H1 (cell line): ENCODE measurements at regions not wholly inside any gene's neighbourhood (a gene's known extent, or its start where the extent isn't known, plus 50 kb on each side); places are given as distances from the start of the nearest gene placed in this dataset.

ENCODE experiments used
- CTCF ChIA-PET: fragments of 300-600 bp; sonication (Branson Sonifier 250); formaldehyde crosslinking; loops from one replicate; lab custom pipeline; 2021; ENCODE audit not compliant: partially characterized antibody; lab: Charles Lee
- POLR2A ChIA-PET: fragments of 300-600 bp; sonication (Branson Sonifier 250); formaldehyde crosslinking; loops from one replicate; lab custom pipeline; 2021; ENCODE audit warnings: inconsistent platforms; ENCODE audit not compliant: partially characterized antibody; lab: Charles Lee
- DNase-seq, 2 experiments: peaks; one replicate each; pipeline versions ENCODE4 v3.0.0 to v3.0.0-alpha.2; 2010 to 2022; ENCODE audit warnings: low spot score in 2 of 2, low read depth in 1 of 2, mixed read lengths in 1 of 2
- FAIRE-seq: peaks from 2 replicates; lab custom pipeline; 2011; peaks lifted over from hg19 to GRCh38; lab: Jason Lieb, UNC
- H2AFZ ChIP-seq: 2 replicates; pipeline ENCODE4 v1.8.1; 2012; ENCODE audit warnings: low read length, inconsistent platforms
- H2AK5ac ChIP-seq: 2 replicates; pipeline ENCODE4 v1.6.1; 2013; ENCODE audit warnings: low read depth, low read length
- H2BK120ac ChIP-seq: replicated peaks from 2 replicates; pipeline ENCODE3; 2013; ENCODE audit warnings: low read depth, low read length, inconsistent platforms
- H2BK12ac ChIP-seq: 2 replicates; pipeline ENCODE4 v1.6.1; 2013; ENCODE audit warnings: low read depth, low read length
- H2BK15ac ChIP-seq: 2 replicates; pipeline ENCODE4 v1.6.1; 2013; ENCODE audit warnings: low read length
- H2BK20ac ChIP-seq: 2 replicates; pipeline ENCODE4 v1.6.1; 2013; ENCODE audit warnings: low read length
- H2BK5ac ChIP-seq: 2 replicates; pipeline ENCODE4 v1.6.1; 2013; ENCODE audit warnings: low read depth, low read length
- H3K14ac ChIP-seq: 2 replicates; pipeline ENCODE4 v1.6.1; 2013; ENCODE audit warnings: inconsistent platforms; ENCODE audit not compliant: insufficient read length
- H3K18ac ChIP-seq: 2 replicates; pipeline ENCODE4 v1.6.1; 2013; ENCODE audit warnings: low read length; ENCODE audit errors: extremely low read depth
- H3K23ac ChIP-seq: 2 replicates; pipeline ENCODE4 v1.6.1; 2013; ENCODE audit warnings: inconsistent platforms; ENCODE audit not compliant: insufficient read length
- H3K23me2 ChIP-seq: 2 replicates; pipeline ENCODE4 v1.6.1; 2013; ENCODE audit warnings: low read depth, low read length
- H3K27ac ChIP-seq: 2 replicates; pipeline ENCODE4 v1.6.1; 2011; ENCODE audit warnings: low read depth, low read length, inconsistent platforms
- H3K27me3 ChIP-seq, 4 experiments: replicated peaks in 1 of 4; 1 replicate in 1 of 4; 2 replicates in 3 of 4; pipeline versions ENCODE4 v1.6.1 to v1.8.1; 2011 to 2013; ENCODE audit warnings: low read length in 3 of 4, mild to moderate bottlenecking in 3 of 4, inconsistent platforms in 2 of 4, mixed read lengths in 2 of 4, moderate library complexity in 1 of 4; ENCODE audit not compliant: control insufficient read depth in 3 of 4, insufficient read depth in 3 of 4; ENCODE audit errors: extremely low read depth in 1 of 4
- H3K36me3 ChIP-seq, 4 experiments: 2 replicates each; pipeline versions ENCODE4 v1.6.1 to v1.8.1; 2011 to 2013; ENCODE audit warnings: mild to moderate bottlenecking in 4 of 4, low read length in 3 of 4, moderate library complexity in 2 of 4, control low read depth in 1 of 4, inconsistent platforms in 1 of 4; ENCODE audit not compliant: insufficient read depth in 4 of 4, control insufficient read depth in 2 of 4
- H3K4ac ChIP-seq: replicated peaks from 2 replicates; pipeline ENCODE3; 2013; ENCODE audit warnings: low read length, low read depth, mixed read lengths, inconsistent platforms; ENCODE audit not compliant: insufficient read length
- H3K4me1 ChIP-seq, 4 experiments: replicated peaks in 1 of 4; 1 replicate in 1 of 4; 2 replicates in 3 of 4; pipeline versions ENCODE4 v1.6.1 to v1.8.1; 2011 to 2013; ENCODE audit warnings: low read length in 3 of 4, inconsistent platforms in 2 of 4, mixed read lengths in 1 of 4; ENCODE audit not compliant: insufficient read depth in 4 of 4, control insufficient read depth in 3 of 4
- H3K4me2 ChIP-seq, 2 experiments: 2 replicates each; pipeline versions ENCODE4 v1.6.1 to v1.8.1; 2011 to 2013; ENCODE audit warnings: low read depth in 2 of 2, low read length in 2 of 2, control low read depth in 1 of 2, inconsistent platforms in 1 of 2, mild to moderate bottlenecking in 1 of 2; ENCODE audit not compliant: insufficient read depth in 1 of 2
- H3K4me3 ChIP-seq, 4 experiments: fragments of 200-600, 300-600 bp in 1 of 4; sonication (generic), shearing (Covaris generic), sonication (Bioruptor Twin) in 1 of 4; 2 replicates each; pipeline versions ENCODE4 v1.5.1 to v1.8.1; 2011 to 2016; ENCODE audit warnings: low read length in 4 of 4, low read depth in 3 of 4, control low read depth in 2 of 4, inconsistent platforms in 2 of 4, mild to moderate bottlenecking in 2 of 4, mixed read lengths in 1 of 4, moderate library complexity in 1 of 4; ENCODE audit not compliant: insufficient read depth in 2 of 4; ENCODE audit errors: extremely low read depth in 1 of 4
- H3K56ac ChIP-seq: replicated peaks from 2 replicates; pipeline ENCODE3; 2013; ENCODE audit warnings: low read depth, mild to moderate bottlenecking, mixed read lengths, low read length, inconsistent platforms; ENCODE audit not compliant: insufficient read length
- H3K79me1 ChIP-seq: 2 replicates; pipeline ENCODE4 v1.6.1; 2013; ENCODE audit warnings: low read depth, low read length, control low read depth
- H3K79me2 ChIP-seq, 2 experiments: 2 replicates each; pipeline versions ENCODE4 v1.6.1 to v1.8.1; 2012 to 2013; ENCODE audit warnings: low read length in 2 of 2, mild to moderate bottlenecking in 2 of 2, inconsistent platforms in 1 of 2; ENCODE audit not compliant: insufficient read depth in 2 of 2, control insufficient read depth in 1 of 2
- H3K9ac ChIP-seq, 4 experiments: replicated peaks in 1 of 4; 1 replicate in 1 of 4; 2 replicates in 3 of 4; pipeline versions ENCODE4 v1.6.1 to v1.8.1; 2011 to 2013; ENCODE audit warnings: low read depth in 3 of 4, low read length in 3 of 4, control low read depth in 2 of 4, mild to moderate bottlenecking in 2 of 4, moderate library complexity in 2 of 4, inconsistent platforms in 1 of 4; ENCODE audit errors: extremely low read depth in 1 of 4
- H3K9me3 ChIP-seq, 2 experiments: 2 replicates each; pipeline versions ENCODE4 v1.6.1 to v1.8.1; 2012 to 2013; ENCODE audit warnings: mild to moderate bottlenecking in 2 of 2, moderate library complexity in 2 of 2, control low read depth in 1 of 2, inconsistent platforms in 1 of 2, low read depth in 1 of 2, low read length in 1 of 2, mixed read lengths in 1 of 2; ENCODE audit not compliant: insufficient read depth in 2 of 2
- H4K20me1 ChIP-seq, 2 experiments: replicated peaks in 1 of 2; 2 replicates each; pipeline versions ENCODE3 to v1.8.1; 2011 to 2013; ENCODE audit warnings: inconsistent platforms in 2 of 2, low read length in 2 of 2, mild to moderate bottlenecking in 1 of 2; ENCODE audit not compliant: insufficient read depth in 2 of 2, control insufficient read depth in 1 of 2
- H4K5ac ChIP-seq: 2 replicates; pipeline ENCODE4 v1.6.1; 2013; ENCODE audit warnings: low read length, low read depth, mixed read lengths, inconsistent platforms; ENCODE audit not compliant: insufficient read length
- H4K8ac ChIP-seq: 2 replicates; pipeline ENCODE4 v1.8.0; 2013; ENCODE audit warnings: mild to moderate bottlenecking, moderate library complexity, low read length, inconsistent platforms; ENCODE audit not compliant: insufficient read depth; ENCODE audit errors: extremely low read depth
- H4K91ac ChIP-seq: replicated peaks from 2 replicates; pipeline ENCODE3; 2013; ENCODE audit warnings: low read length, mixed read lengths, inconsistent platforms; ENCODE audit not compliant: insufficient read length
- CBX8 ChIP-seq: fragments of 300-800, 300-1000 bp; sonication (generic); IDR thresholded peaks from 2 replicates; pipeline ENCODE4 v1.7.1; 2016; ENCODE audit warnings: low read depth, low read length, borderline replicate concordance
- CHD1 ChIP-seq: IDR thresholded peaks from 2 replicates; pipeline ENCODE4 v1.6.1; 2012; ENCODE audit warnings: low read depth, low read length, improper control_type of control experiment
- EP300 ChIP-seq, 2 experiments: IDR thresholded peaks; 1 replicate in 1 of 2; 2 replicates in 1 of 2; pipeline ENCODE4 v1.6.1; 2011 to 2012; ENCODE audit warnings: low read depth in 2 of 2, low read length in 2 of 2, mild to moderate bottlenecking in 2 of 2, borderline replicate concordance in 1 of 2, inconsistent platforms in 1 of 2, moderate library complexity in 1 of 2
- GABPA ChIP-seq: IDR thresholded peaks from 2 replicates; pipeline ENCODE4 v1.6.1; 2011; ENCODE audit warnings: mild to moderate bottlenecking, low read length, moderate library complexity, borderline replicate concordance; ENCODE audit not compliant: insufficient read depth
- KDM5A ChIP-seq: fragments of 200-600 bp; IDR thresholded peaks from 2 replicates; pipeline ENCODE4 v1.7.1; 2012; ENCODE audit warnings: mild to moderate bottlenecking, low read length, inconsistent platforms, mixed read lengths
- PHF8 ChIP-seq: fragments of 200-600 bp; sonication (generic); conservative IDR thresholded peaks from 2 replicates; pipeline ENCODE4 v1.7.1; 2012; ENCODE audit warnings: low read depth, mild to moderate bottlenecking, inconsistent platforms, low read length, moderate library complexity
- POLR2AphosphoS5 ChIP-seq: IDR thresholded peaks from 2 replicates; pipeline ENCODE4 v1.6.1; 2011; ENCODE audit warnings: low read depth, low read length
- RNF2 ChIP-seq: fragments of 200-900, 300-1000 bp; sonication (generic); IDR thresholded peaks from 2 replicates; pipeline ENCODE4 v1.7.1; 2016; ENCODE audit warnings: borderline replicate concordance, low read depth, mild to moderate bottlenecking, antibody characterized with exemption, low read length; ENCODE audit not compliant: poor library complexity, severe bottlenecking; ENCODE audit errors: missing control alignments
- TAF1 ChIP-seq: IDR thresholded peaks from 2 replicates; pipeline ENCODE4 v1.6.1; 2011; ENCODE audit warnings: mild to moderate bottlenecking, low read depth, low read length
- ZNF274 ChIP-seq: IDR thresholded peaks from 2 replicates; pipeline ENCODE4 v1.7.0; 2012; ENCODE audit warnings: low read length, borderline replicate concordance; ENCODE audit errors: extremely low read depth
- WGBS, 2 experiments: shearing (Covaris generic) in 1 of 2; methylation state at CpG; one replicate each; pipeline versions ENCODE4 v1.1.6 to v1.1.7; 2013 to 2015; ENCODE audit warnings: low lambda C conversion rate in 2 of 2, mixed read lengths in 2 of 2, inconsistent platforms in 1 of 2, low coverage in 1 of 2, missing lambda C conversion rate in 1 of 2; ENCODE audit not compliant: insufficient replicate concordance in 2 of 2, insufficient coverage in 1 of 2, insufficient read length in 1 of 2; ENCODE audit errors: extremely low coverage in 1 of 2, missing lambda C conversion rate in 1 of 2; 5-methylcytosine and 5-hydroxymethylcytosine counted together
- TF ChIP-seq, protein P1 (sequence below): IDR thresholded peaks from 2 replicates; pipeline ENCODE4 v1.6.1; 2011; ENCODE audit warnings: low read length, improper control_type of control experiment
- TF ChIP-seq, protein P2 (sequence below): IDR thresholded peaks from 2 replicates; pipeline ENCODE4 v1.6.1; 2012; ENCODE audit warnings: inconsistent platforms

DNA sequence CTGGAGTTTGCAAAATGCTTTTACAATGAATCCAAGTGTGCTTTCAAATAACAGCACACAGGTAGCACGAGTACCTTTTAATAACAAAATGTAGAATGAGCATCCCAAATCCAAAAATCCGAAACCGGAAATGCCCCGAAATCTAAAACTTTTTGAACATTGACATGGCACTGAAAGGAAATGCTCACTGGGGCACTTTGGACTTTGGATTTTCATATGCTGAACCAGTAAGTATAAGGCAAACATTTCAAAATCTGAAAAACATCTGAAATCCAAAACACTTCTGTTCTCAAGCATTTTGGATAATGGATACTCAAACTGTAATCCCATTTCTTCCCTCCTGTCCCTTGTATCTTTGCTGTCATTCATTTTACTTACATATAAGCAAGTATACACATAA, 50.1 kb downstream of the GCNT4 start:
- FAIRE-seq (no peak), DNase-seq (no peak)
- no peak overlapping the region for H3K23ac ChIP-seq
- H4K20me1 ChIP-seq: no peaks in the 10 kb centered on the region
- WGBS, 2 experiments: 98% methylated on average over 4 of the region's 4 CpGs; no CpG with 5 or more reads in 1 of the 2 experiments
- no peak overlapping the region for H3K4me2 ChIP-seq
- H3K27ac ChIP-seq: no peak overlapping the region
- CTCF ChIA-PET: interaction anchor here (2.1 kb wide), 1 partner anchor 48 kb away, joined by 8 read pairs; no protein-coding TSS in a partner anchor
- H3K14ac ChIP-seq: no peak overlapping the region
- H3K9ac ChIP-seq: no peak overlapping the region
- no peak overlapping the region for H4K5ac ChIP-seq
- H2AFZ ChIP-seq: no peak overlapping the region
- H4K91ac ChIP-seq: no peak overlapping the region
- H3K4me3 ChIP-seq: no peak overlapping the region
- H4K8ac ChIP-seq: no peak overlapping the region
- H3K4ac ChIP-seq: no peak overlapping the region
- no peak overlapping the region for H2BK12ac ChIP-seq
- no peaks in the 10 kb centered on the region for H3K27me3 ChIP-seq
- no peaks in the 10 kb centered on the region for H3K79me2 ChIP-seq
- POLR2A ChIA-PET: no interaction called here
- no peak overlapping the region for H2BK120ac ChIP-seq
- H3K23me2 ChIP-seq: no peaks in the 10 kb centered on the region
- H2BK15ac ChIP-seq: no peak overlapping the region
- H2BK20ac ChIP-seq: no peak overlapping the region
- no peak overlapping the region for H3K56ac ChIP-seq
- no peak overlapping the region for H3K18ac ChIP-seq
- no peak overlapping the region for H2AK5ac ChIP-seq
- H3K79me1 ChIP-seq: no peaks in the 10 kb centered on the region
- peaks cover 6 to 15% of the 10 kb centered on the region in 2 experiments for H3K9me3 ChIP-seq
- H3K4me1 ChIP-seq: peaks cover 0 to 8% (median 4%) of the 10 kb centered on the region in 4 experiments; a peak in 4 of 7 replicates
- H2BK5ac ChIP-seq: no peak overlapping the region
- H3K36me3 ChIP-seq: peaks cover 0 to 6% (median 0%) of the 10 kb centered on the region in 4 experiments; a peak in 2 of 8 replicates
- TF ChIP-seq RNF2 (no peak), CHD1 (no peak), ZNF274 (no peak), EP300 (IDR thresholded peaks at IDR 0.05; ENCODE audit: borderline replicate concordance in 1 of 2, low read depth in 2 of 2, low read length in 2 of 2) (no peak), POLR2AphosphoS5 (no peak), TAF1 (no peak), CBX8 (no peak), GABPA (no peak), KDM5A (no peak), PHF8 (no peak)
- TF ChIP-seq, protein P1, sequence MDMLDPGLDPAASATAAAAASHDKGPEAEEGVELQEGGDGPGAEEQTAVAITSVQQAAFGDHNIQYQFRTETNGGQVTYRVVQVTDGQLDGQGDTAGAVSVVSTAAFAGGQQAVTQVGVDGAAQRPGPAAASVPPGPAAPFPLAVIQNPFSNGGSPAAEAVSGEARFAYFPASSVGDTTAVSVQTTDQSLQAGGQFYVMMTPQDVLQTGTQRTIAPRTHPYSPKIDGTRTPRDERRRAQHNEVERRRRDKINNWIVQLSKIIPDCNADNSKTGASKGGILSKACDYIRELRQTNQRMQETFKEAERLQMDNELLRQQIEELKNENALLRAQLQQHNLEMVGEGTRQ: no peak
- TF ChIP-seq, protein P2, sequence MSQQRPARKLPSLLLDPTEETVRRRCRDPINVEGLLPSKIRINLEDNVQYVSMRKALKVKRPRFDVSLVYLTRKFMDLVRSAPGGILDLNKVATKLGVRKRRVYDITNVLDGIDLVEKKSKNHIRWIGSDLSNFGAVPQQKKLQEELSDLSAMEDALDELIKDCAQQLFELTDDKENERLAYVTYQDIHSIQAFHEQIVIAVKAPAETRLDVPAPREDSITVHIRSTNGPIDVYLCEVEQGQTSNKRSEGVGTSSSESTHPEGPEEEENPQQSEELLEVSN: no peak
